DOHH2 (cell line): ENCODE measurements at regions not wholly inside any gene's neighbourhood (a gene's known extent, or its start where the extent isn't known, plus 50 kb on each side); places are given as distances from the start of the nearest gene placed in this dataset.

Experiments
- H3F3A ChIP-seq: fragments of 200-600 bp; sonication (generic), shearing (Covaris generic); 2 replicates; pipeline ENCODE4 v1.6.0; 2016; ENCODE audit warnings: antibody characterized with exemption, mild to moderate bottlenecking; ENCODE audit not compliant: control insufficient read depth, insufficient read depth
- H3K27ac ChIP-seq: fragments of 200-600 bp; sonication (generic); 2 replicates; pipeline ENCODE4 v1.5.1; 2014; ENCODE audit warnings: low read depth, mild to moderate bottlenecking, low read length, moderate library complexity
- H3K27me3 ChIP-seq: fragments of 200-600 bp; sonication (generic); 2 replicates; pipeline ENCODE4 v1.6.1; 2014; ENCODE audit warnings: mild to moderate bottlenecking, low read length, mixed read lengths; ENCODE audit not compliant: control insufficient read depth
- H3K36me3 ChIP-seq: fragments of 200-600 bp; sonication (generic); 2 replicates; pipeline ENCODE4 v1.6.1; 2014; ENCODE audit warnings: mild to moderate bottlenecking, low read length, moderate library complexity, mixed read lengths; ENCODE audit not compliant: control insufficient read depth
- H3K4me1 ChIP-seq: fragments of 200-600 bp; sonication (generic); 2 replicates; pipeline ENCODE4 v1.6.1; 2014; ENCODE audit warnings: mild to moderate bottlenecking, low read length, mixed read lengths; ENCODE audit not compliant: control insufficient read depth
- H3K4me2 ChIP-seq: fragments of 200-600 bp; sonication (generic); 2 replicates; pipeline ENCODE4 v1.6.0; 2014; ENCODE audit warnings: mild to moderate bottlenecking, low read length, moderate library complexity
- H3K4me3 ChIP-seq: fragments of 200-600 bp; sonication (generic); 2 replicates; pipeline ENCODE4 v1.5.1; 2014; ENCODE audit warnings: mild to moderate bottlenecking, low read length, mixed read lengths
- H3K79me2 ChIP-seq: fragments of 200-600 bp; sonication (generic); 2 replicates; pipeline ENCODE4 v1.6.1; 2014; ENCODE audit warnings: mild to moderate bottlenecking, low read length, mixed read lengths; ENCODE audit not compliant: control insufficient read depth
- H3K9me2 ChIP-seq: fragments of 200-600 bp; sonication (generic); replicated peaks from 2 replicates; pipeline ENCODE4 v1.6.1; 2014; ENCODE audit warnings: mild to moderate bottlenecking, low read length, mixed read lengths; ENCODE audit not compliant: control insufficient read depth
- H3K9me3 ChIP-seq: fragments of 200-600 bp; sonication (generic); 2 replicates; pipeline ENCODE4 v1.6.1; 2014; ENCODE audit warnings: antibody characterized with exemption, low read length, mixed read lengths; ENCODE audit not compliant: control insufficient read depth, insufficient read depth
- H4K20me1 ChIP-seq: fragments of 200-600 bp; sonication (generic); 2 replicates; pipeline ENCODE4 v1.6.0; 2014; ENCODE audit warnings: low read depth, mild to moderate bottlenecking, antibody characterized with exemption, low read length, moderate library complexity; ENCODE audit not compliant: control insufficient read depth, insufficient read depth
- CTCF ChIP-seq: fragments of 200-600 bp; sonication (generic); IDR thresholded peaks from one replicate; pipeline ENCODE4 v1.5.1; 2014; ENCODE audit warnings: antibody characterized with exemption, mild to moderate bottlenecking, low read depth, low read length; ENCODE audit not compliant: poor library complexity, severe bottlenecking
- EZH2phosphoT487 ChIP-seq: fragments of 200-600 bp; sonication (generic); IDR thresholded peaks from 2 replicates; pipeline ENCODE4 v1.6.1; 2017; ENCODE audit warnings: borderline replicate concordance, mild to moderate bottlenecking, antibody characterized with exemption, low read length, moderate library complexity, mixed read lengths

- no peaks in the 10 kb centered on the region for H3K4me1 ChIP-seq
- H4K20me1 ChIP-seq, result no peaks in the 10 kb centered on the region
- H3K9me2 ChIP-seq, result no peaks in the 10 kb centered on the region
- no peaks in the 10 kb centered on the region for H3K79me2 ChIP-seq
- H3K9me3 ChIP-seq, result no peaks in the 10 kb centered on the region
- H3K4me2 ChIP-seq, result no peak overlapping the region
- H3K27ac ChIP-seq, result no peak overlapping the region
- H3K36me3 ChIP-seq, result no peaks in the 10 kb centered on the region
- H3K27me3 ChIP-seq, result peaks cover 26% of the 10 kb centered on the region
- no peaks in the 10 kb centered on the region for H3F3A ChIP-seq
- TF ChIP-seq CTCF, result no peak
- no peak for TF ChIP-seq EZH2phosphoT487
- no peak overlapping the region for H3K4me3 ChIP-seq
Observed at GRCh38 chr10:100625816-100626215, 90.1 kb downstream of the HIF1AN start.

- no peaks in the 10 kb centered on the region for H4K20me1 ChIP-seq
- no peaks in the 10 kb centered on the region for H3F3A ChIP-seq
- H3K4me3 ChIP-seq, result no peak overlapping the region
- no peaks in the 10 kb centered on the region for H3K9me2 ChIP-seq
- no peaks in the 10 kb centered on the region for H3K36me3 ChIP-seq
- no peaks in the 10 kb centered on the region for H3K4me1 ChIP-seq
- TF ChIP-seq CTCF (no peak), EZH2phosphoT487 (no peak)
- no peaks in the 10 kb centered on the region for H3K9me3 ChIP-seq
- H3K27ac ChIP-seq, result no peak overlapping the region
- H3K27me3 ChIP-seq, result peaks cover 29% of the 10 kb centered on the region
- H3K4me2 ChIP-seq, result no peak overlapping the region
- H3K79me2 ChIP-seq, result no peaks in the 10 kb centered on the region
Observed at GRCh38 chr10:100628061-100628460, 92.3 kb downstream of the HIF1AN start.

GRCh38 chr10:100631192-100631591, 95.4 kb downstream of the HIF1AN start:
- Histone ChIP-seq H3F3A (no peaks in the 10 kb centered on the region), H3K27me3 (peaks cover 27% of the 10 kb centered on the region), H3K4me3 (no peak overlapping the region), H3K4me2 (no peak overlapping the region), H3K36me3 (no peaks in the 10 kb centered on the region), H4K20me1 (no peaks in the 10 kb centered on the region), H3K27ac (no peak overlapping the region), H3K9me3 (no peaks in the 10 kb centered on the region), H3K4me1 (no peaks in the 10 kb centered on the region), H3K9me2 (no peaks in the 10 kb centered on the region), H3K79me2 (no peaks in the 10 kb centered on the region)
- TF ChIP-seq EZH2phosphoT487 (no peak), CTCF (no peak)

- Histone ChIP-seq H3K36me3 (no peaks in the 10 kb centered on the region), H3K4me1 (no peaks in the 10 kb centered on the region), H3F3A (no peaks in the 10 kb centered on the region), H3K9me2 (no peaks in the 10 kb centered on the region), H3K9me3 (no peaks in the 10 kb centered on the region), H3K79me2 (no peaks in the 10 kb centered on the region), H3K27ac (no peak overlapping the region), H3K4me2 (no peak overlapping the region), H3K4me3 (no peak overlapping the region), H4K20me1 (no peaks in the 10 kb centered on the region), H3K27me3 (peaks cover 29% of the 10 kb centered on the region)
- TF ChIP-seq EZH2phosphoT487, result no peak
- TF ChIP-seq CTCF, result no peak
Observed at GRCh38 chr10:100632027-100632426, 96.3 kb downstream of the HIF1AN start.
